Loucy (cell line): ENCODE measurements at regions not wholly inside any gene's neighbourhood (a gene's known extent, or its start where the extent isn't known, plus 50 kb on each side); places are given as distances from the start of the nearest gene placed in this dataset.

Source experiments
- H2AFZ ChIP-seq: fragments of 200-600 bp; sonication (generic); 2 replicates; pipeline ENCODE4 v1.6.0; 2016; ENCODE audit warnings: antibody characterized with exemption, mild to moderate bottlenecking, low read length, moderate library complexity
- H3F3A ChIP-seq: fragments of 200-600 bp; 2 replicates; pipeline ENCODE4 v1.6.0; 2016; ENCODE audit warnings: antibody characterized with exemption, low read depth, mild to moderate bottlenecking
- H3K27me3 ChIP-seq: fragments of 200-600 bp; sonication (generic); 2 replicates; pipeline ENCODE4 v1.6.1; 2014; ENCODE audit warnings: low read length, mild to moderate bottlenecking; ENCODE audit not compliant: insufficient read depth, poor library complexity, severe bottlenecking
- H3K36me3 ChIP-seq: fragments of 200-600 bp; sonication (generic); 2 replicates; pipeline ENCODE4 v1.6.1; 2016; ENCODE audit warnings: low read length; ENCODE audit not compliant: insufficient read depth
- H3K4me1 ChIP-seq: fragments of 200-600 bp; sonication (generic); 2 replicates; pipeline ENCODE4 v1.5.1; 2014; ENCODE audit warnings: low read length, mild to moderate bottlenecking; ENCODE audit not compliant: insufficient read depth, poor library complexity, severe bottlenecking
- H3K4me2 ChIP-seq: fragments of 200-600 bp; sonication (generic); 2 replicates; pipeline ENCODE4 v1.6.0; 2014; ENCODE audit warnings: antibody characterized with exemption, low read length, low read depth, mild to moderate bottlenecking; ENCODE audit not compliant: poor library complexity, severe bottlenecking
- H3K4me3 ChIP-seq: fragments of 200-600 bp; sonication (generic); 2 replicates; pipeline ENCODE4 v1.5.1; 2014; ENCODE audit warnings: low read length, mild to moderate bottlenecking, mixed read lengths; ENCODE audit not compliant: poor library complexity, severe bottlenecking
- H3K79me2 ChIP-seq: fragments of 200-600 bp; sonication (generic); 2 replicates; pipeline ENCODE4 v1.6.1; 2014; ENCODE audit warnings: low read length; ENCODE audit not compliant: insufficient read depth
- H3K9ac ChIP-seq: fragments of 200-600 bp; sonication (generic); 2 replicates; pipeline ENCODE4 v1.6.0; 2014; ENCODE audit warnings: mild to moderate bottlenecking, low read depth, low read length, moderate library complexity; ENCODE audit not compliant: poor library complexity, severe bottlenecking
- H3K9me2 ChIP-seq: fragments of 200-600 bp; sonication (generic); replicated peaks from 2 replicates; pipeline ENCODE4 v1.6.1; 2016; ENCODE audit warnings: low read depth, low read length, mixed read lengths
- H3K9me3 ChIP-seq: fragments of 200-600 bp; sonication (generic); 2 replicates; pipeline ENCODE4 v1.6.1; 2014; ENCODE audit warnings: mild to moderate bottlenecking, antibody characterized with exemption, low read length, low read depth; ENCODE audit not compliant: insufficient read depth
- H4K20me1 ChIP-seq: fragments of 200-600 bp; sonication (generic); 2 replicates; pipeline ENCODE4 v1.6.0; 2014; ENCODE audit warnings: antibody characterized with exemption, low read length, mild to moderate bottlenecking; ENCODE audit not compliant: insufficient read depth, poor library complexity, severe bottlenecking
- EZH2phosphoT487 ChIP-seq: fragments of 200-600 bp; IDR thresholded peaks from 2 replicates; pipeline ENCODE4 v1.6.1; 2018; ENCODE audit warnings: antibody characterized with exemption, mild to moderate bottlenecking, moderate library complexity, borderline replicate concordance
- TF ChIP-seq, protein P1 (sequence below): fragments of 200-600 bp; sonication (generic); conservative IDR thresholded peaks from 2 replicates; pipeline ENCODE4 v1.5.1; 2014; ENCODE audit warnings: mild to moderate bottlenecking, antibody characterized with exemption, low read length

DNA sequence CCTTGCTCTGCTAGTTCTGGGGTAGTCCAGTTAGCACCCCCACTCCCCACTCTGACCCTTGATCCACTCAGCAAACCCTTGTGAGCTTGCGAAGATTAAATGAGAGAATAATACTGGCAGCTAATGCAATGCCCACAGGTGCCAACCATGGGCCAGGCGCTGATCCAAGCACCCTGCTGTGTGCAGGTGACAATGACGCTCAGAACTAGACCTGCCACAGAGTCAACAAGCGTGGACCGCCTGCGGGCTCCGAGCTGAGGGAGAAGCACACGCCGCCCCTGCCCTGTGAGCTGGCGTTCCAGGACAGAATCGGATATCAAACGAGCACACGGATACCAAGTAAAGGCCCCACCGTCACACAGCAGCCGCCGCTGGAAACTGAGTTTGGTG is 129.2 kb downstream of the FAM53A start:
- Histone ChIP-seq H3K4me2 (no peak overlapping the region), H3K4me3 (no peak overlapping the region), H3F3A (no peaks in the 10 kb centered on the region), H3K27me3 (no peaks in the 10 kb centered on the region), H3K9ac (no peak overlapping the region), H2AFZ (no peak overlapping the region), H3K4me1 (no peaks in the 10 kb centered on the region), H3K36me3 (no peaks in the 10 kb centered on the region), H3K9me3 (no peaks in the 10 kb centered on the region; the same call in 1 of the 2 replicates), H4K20me1 (no peaks in the 10 kb centered on the region), H3K9me2 (no peaks in the 10 kb centered on the region), H3K79me2 (no peaks in the 10 kb centered on the region)
- TF ChIP-seq EZH2phosphoT487 = no peak
- TF ChIP-seq, protein P1, sequence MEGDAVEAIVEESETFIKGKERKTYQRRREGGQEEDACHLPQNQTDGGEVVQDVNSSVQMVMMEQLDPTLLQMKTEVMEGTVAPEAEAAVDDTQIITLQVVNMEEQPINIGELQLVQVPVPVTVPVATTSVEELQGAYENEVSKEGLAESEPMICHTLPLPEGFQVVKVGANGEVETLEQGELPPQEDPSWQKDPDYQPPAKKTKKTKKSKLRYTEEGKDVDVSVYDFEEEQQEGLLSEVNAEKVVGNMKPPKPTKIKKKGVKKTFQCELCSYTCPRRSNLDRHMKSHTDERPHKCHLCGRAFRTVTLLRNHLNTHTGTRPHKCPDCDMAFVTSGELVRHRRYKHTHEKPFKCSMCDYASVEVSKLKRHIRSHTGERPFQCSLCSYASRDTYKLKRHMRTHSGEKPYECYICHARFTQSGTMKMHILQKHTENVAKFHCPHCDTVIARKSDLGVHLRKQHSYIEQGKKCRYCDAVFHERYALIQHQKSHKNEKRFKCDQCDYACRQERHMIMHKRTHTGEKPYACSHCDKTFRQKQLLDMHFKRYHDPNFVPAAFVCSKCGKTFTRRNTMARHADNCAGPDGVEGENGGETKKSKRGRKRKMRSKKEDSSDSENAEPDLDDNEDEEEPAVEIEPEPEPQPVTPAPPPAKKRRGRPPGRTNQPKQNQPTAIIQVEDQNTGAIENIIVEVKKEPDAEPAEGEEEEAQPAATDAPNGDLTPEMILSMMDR = no peak

DNA sequence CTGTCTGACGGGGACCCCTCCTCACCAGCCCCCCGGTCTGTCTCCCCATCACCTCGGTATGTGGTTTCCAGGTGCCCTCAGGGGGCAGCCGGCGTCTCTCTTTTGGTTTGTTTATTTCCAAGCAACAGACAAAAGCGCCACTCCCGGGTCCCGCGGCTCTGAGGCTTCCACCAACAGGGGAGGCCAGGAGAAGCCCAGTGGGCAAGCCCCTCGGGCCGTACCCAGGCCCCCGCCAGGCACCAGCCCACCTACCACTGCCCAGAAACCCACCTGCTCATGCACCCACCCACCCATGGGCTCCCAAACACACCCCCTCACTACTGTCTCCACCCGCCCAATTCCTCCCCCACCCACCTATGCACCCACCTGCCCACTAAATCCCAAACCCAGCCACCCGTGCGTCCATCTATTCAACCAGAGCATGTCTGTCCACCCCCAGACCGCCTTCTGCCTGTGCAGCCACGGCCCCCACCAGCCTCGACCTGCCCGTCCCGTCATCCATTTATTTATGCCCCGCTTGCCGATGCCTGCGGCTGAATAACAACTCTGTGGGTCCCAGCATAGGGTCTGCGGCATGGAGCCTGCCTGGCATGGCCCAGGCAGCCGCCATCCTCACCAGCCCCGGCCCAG is 129.8 kb downstream of the FAM53A start:
- Histone ChIP-seq H3K9me2 (no peaks in the 10 kb centered on the region), H3F3A (no peaks in the 10 kb centered on the region), H3K36me3 (no peaks in the 10 kb centered on the region), H3K4me2 (no peak overlapping the region), H3K4me1 (no peaks in the 10 kb centered on the region), H3K27me3 (no peaks in the 10 kb centered on the region), H3K9ac (no peak overlapping the region), H3K9me3 (no peaks in the 10 kb centered on the region; the same call in 1 of the 2 replicates), H2AFZ (no peak overlapping the region), H4K20me1 (no peaks in the 10 kb centered on the region), H3K4me3 (no peak overlapping the region), H3K79me2 (no peaks in the 10 kb centered on the region)
- no peak for TF ChIP-seq EZH2phosphoT487
- TF ChIP-seq, protein P1 = no peak

DNA sequence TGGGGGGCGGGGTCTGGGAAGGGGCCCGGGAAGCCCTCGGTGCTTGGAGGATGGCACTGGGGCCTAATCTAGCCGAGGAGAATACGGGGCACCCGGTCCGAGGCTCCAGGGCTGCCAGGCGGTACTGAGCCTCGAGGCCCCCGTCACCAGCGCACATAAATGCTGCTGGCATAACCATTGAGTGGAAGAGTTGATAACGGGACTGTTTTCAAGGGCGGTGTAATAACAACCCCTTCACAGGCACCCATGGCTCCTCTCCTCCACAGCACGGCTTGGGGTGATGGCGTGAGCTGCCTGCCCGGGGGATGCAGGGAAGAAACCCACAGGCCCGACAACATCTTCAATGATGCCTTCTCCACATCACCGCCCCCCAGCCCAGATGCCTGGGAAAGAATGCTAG is 130.7 kb downstream of the FAM53A start:
- H3K36me3 ChIP-seq = no peaks in the 10 kb centered on the region

More for the DNA sequence above, 130.7 kb downstream of the FAM53A start:
- TF ChIP-seq EZH2phosphoT487 = no peak
- TF ChIP-seq, protein P1 = no peak
- no peak overlapping the region for H3K4me3 ChIP-seq
- H3K4me1 ChIP-seq = no peaks in the 10 kb centered on the region
- no peaks in the 10 kb centered on the region for H3K27me3 ChIP-seq
- H3K9me3 ChIP-seq = no peaks in the 10 kb centered on the region; the same call in 1 of the 2 replicates
- H3F3A ChIP-seq = no peaks in the 10 kb centered on the region
- no peak overlapping the region for H3K4me2 ChIP-seq
- H3K9me2 ChIP-seq = no peaks in the 10 kb centered on the region
- no peaks in the 10 kb centered on the region for H4K20me1 ChIP-seq
- no peak overlapping the region for H3K9ac ChIP-seq
- H3K79me2 ChIP-seq = no peaks in the 10 kb centered on the region
- no peak overlapping the region for H2AFZ ChIP-seq
